ENCODE measurements at regions not wholly inside any gene's neighbourhood (a gene's known extent, or its start where the extent isn't known, plus 50 kb on each side); places are given as distances from the start of the nearest gene placed in this dataset.

DNA sequence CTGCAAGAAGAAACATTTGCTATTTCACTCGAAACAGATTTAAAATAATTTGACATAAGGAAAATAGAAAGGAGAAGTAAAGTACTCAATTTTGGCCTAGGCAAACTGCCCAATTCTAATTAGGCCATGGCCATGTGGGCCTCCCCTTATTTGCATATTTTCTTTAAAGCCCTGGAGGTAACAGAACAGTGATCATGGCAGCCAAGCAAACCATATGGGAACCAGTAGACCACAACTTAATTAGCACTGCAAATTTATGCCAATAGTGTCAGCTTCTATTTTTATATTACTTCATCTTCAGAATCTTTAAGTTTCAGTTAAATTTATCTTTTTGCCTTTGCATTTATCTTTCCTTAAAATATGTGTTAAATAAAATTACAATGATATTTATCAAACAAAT is 63.3 kb upstream of the THSD7A start:
- peak; percentile 97 for DNase-seq

DNA sequence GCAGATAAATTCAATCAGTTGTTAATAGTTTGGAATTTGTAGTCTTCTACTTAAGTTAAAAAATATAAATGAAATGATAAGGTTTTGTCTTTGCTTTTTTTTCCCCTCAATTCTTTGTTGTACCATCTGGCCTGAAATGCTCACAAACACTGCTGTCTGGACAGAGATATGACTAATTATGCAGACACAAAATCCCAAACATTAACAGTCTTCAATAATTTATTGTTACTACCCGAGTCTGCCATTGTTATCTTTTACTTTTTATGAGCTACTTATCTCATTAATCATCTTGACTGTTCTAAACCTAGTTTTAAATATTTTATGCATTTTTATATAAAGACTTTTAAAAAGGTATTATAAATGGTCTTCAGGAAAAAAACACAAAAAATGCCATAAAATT is 64.7 kb upstream of the THSD7A start:
- peak; percentile 74 for DNase-seq

DNA sequence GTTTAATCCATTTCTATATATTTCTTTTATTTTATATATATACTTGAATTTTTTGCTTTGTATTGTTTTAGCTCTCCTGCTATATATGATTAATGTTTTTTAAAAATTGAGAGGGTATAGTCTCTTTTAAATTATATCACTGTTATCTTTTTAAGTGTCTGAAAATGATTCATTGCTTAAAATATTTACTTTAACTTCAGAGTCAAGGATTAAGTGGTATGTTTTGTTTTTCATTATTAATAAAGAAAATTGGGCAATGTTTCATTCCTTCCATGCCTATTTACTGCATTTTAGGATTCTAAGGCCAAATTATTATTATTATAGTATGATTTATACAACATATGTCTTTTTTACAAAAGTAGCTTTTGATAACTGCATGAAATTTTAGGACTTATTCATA is 67.2 kb upstream of the THSD7A start:
- DNase-seq = no peak

DNA sequence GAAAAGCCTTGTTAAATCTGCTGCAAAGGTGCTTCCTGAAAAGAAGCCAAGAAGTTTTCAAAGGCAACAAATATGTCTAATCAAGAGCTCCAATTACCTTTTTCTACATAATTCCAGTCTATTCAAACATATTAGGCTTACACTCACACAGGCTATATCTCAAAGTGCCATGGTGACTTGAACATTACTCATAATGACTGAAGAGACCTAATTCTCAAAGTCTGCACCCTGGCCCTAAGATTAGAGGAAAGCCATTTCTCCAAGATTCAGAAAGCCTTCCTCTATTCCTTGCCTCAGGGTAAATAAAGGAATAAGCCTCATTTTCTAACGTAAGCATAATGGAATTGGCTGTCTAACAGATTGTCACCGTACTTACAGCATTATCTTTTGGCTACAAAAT is 78.3 kb upstream of the THSD7A start:
- DNase-seq = no peak

DNA sequence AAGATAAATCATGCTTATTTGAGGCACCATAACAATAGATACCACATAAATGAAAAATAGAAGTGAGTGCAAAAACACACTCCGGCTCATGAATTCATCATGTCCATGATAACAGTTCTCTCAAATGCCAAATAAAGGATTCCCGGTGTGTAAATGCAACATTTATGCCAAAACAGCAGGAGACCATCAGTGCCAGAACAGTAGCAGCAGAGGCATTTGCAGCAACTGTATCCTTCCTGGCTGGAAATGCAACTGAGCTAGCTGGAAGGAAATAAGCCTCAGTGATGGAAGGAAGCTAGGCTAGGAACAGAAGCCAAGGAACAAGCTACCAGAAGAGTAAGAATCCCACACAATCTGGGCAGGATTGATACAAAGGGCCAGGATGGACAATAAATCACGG is 79.9 kb upstream of the THSD7A start:
- peak; percentile 73 for DNase-seq

DNA sequence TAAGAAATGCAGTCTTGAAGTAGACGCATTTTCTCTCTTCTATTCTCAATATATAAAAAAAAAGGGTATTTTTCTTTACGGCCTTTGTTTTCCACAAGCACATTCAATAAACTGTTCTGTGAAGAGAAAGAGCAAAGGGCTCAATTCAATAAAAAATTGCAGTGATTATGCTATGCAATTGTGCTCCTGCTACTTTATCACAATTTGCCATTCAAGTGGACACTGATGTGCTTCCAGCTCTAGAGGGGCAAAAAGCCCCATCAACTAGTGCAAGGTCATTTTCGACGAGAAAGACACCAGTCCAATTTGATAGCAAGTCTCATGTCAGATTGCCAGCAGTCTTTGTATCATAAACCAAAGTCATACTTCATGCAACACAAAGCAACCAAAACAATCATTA is 82.6 kb upstream of the THSD7A start:
- no peak for DNase-seq

DNA sequence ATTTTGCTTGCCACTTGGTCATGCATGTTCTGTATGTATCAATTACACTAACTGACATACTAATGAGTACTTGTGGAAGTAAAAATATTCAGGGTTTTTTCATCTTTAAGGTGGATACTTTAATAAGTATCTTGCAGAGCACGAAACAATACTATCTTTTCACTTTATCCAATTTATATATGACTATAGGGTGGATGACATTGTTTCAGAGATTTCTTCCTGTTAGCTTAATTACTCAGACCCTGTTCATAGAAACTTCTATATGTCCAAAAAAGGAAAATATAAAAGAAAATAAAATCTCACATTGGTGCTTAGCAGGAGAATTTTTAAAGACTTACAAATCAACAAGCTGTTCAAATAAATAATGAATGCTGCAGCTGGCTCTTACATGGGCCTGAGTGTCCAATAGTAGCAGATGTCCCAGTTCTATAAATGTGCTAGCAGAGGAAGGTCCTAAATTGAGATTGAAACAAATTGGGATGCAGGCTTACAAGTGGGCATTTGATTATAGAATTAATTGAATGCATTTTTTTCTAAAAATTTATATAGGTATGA is 91.5 kb upstream of the THSD7A start:
- peak; percentile 53 for DNase-seq

DNA sequence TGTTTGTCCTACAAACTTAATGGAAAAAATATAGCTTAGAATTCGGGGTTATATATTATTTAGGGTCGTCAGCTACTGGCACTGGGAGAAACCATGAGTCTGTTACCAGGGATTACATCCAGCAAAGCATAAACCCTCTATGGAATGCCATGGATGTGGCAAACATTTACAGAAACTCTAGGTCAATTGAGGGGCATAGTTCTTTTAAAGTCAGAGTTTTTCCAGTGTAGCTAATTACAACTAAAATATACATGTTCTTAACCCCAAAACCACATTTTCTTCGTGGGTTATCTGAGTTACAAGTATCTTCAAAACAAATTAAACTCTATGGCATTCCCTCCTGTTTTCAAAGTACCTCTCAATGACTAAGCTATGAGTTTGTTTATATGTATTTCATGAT is 99.3 kb upstream of the THSD7A start:
- DNase-seq = no peak

DNA sequence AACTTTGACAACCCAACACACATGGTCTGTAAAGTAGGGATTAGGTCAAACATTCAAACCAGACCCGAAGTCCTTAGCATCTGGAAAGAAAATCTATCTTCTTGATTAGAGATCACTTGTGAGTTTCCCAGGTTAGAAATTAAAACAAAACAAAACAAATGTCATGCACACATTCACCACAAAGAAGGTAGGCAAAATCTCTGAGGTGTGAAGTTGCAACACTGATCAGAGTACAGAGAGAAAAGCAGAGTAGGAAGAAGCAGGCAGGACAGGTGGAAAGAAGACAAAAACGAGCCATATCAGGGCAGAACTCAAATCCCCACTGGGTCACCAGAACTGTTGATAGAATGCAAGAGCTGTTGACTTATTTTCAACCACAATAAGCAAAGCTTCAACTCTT is 102.8 kb upstream of the THSD7A start:
- no peak for DNase-seq

DNA sequence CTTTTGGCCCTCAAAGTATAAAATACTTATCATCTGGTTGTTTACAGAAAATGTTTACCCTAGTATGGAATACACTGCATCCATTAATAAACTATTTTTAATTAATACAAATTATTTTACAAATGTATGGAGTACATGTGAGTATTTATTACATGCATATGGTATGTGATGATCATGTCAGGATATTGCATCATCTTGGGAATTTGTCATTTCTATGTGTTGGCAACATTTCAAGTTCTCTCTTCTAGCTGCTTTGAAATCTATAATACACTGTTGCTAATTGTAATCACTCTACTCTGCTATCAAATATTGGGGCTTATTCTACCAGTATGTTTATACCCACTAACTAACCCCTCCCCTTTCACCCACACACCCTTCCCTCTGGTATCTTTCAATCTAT is 103.9 kb upstream of the THSD7A start:
- no peak for DNase-seq

DNA sequence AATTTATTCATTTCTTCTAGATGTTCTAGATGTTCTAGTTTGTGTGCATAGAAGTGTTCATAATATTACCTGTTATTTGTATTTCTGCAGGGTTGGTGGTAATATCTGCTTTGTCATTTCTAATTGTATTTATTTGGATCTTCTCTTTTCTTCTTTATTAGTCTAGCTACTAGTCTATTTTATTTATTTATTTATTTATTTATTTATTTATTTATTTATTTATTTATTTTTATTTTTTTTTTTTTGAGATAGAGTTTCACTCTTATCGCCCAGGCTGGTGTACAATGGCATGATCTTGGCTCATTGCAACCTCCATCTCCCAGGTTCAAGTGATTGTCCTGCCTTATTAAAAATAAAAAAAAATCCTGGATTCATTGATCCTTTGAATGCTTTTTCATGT is 114.8 kb upstream of the THSD7A start:
- no peak for DNase-seq

DNA sequence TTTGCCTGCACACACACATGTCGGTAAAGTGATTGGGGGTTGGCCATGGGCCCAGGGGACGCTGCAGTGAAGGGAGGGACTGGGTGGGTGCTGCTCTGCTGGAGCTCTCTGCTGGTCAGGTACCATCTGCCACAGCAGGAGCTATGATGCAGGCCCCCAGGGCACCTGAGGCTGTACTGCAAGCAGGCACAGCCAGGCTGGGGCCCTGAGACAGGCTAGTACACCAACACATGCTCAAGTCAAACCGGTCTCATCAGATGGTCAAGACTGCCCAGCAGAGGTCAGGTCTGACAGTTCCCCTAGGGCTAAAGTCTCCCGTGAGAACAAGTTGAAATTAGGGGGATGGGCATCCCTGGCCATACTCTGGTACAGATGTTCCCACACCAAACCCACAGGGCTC is 118.3 kb upstream of the THSD7A start:
- DNase-seq = no peak

DNA sequence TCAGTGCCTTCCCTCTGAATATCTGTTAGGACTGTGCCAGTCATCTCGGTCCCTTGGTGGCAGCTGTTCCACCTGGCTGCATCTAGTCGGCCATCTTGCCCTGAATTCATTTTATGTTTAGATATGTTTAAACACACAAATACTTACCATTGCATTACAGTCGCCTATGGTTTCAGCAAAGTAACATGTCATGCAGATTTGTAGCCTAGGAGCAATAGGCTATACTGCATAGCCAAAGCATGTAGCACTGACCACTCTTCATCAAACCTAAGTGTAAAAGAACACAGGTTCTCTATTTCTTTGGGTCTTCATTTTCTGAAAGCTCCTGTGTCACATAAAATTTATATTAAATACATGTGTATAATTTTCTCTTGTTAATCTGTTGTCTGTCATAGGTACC is 118.9 kb upstream of the THSD7A start:
- no peak for DNase-seq

DNA sequence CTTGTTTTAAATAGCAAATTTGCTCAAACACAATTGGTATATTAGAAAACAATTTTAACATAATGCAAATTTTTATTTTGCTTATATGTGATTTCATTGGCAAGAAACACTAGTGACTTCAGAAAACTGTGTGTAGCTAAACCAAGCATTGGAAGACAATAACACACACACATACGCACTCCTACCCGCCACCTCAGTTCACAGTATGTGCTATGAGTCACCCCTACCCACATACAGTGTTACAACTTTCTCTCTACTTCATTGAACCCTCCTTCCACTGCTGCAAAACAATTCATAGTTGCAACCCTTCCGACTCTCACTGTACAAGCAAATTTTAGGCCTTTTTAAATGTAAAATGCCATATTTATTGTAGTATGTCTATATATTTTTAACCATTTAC is 119.9 kb upstream of the THSD7A start:
- DNase-seq = no peak

DNA sequence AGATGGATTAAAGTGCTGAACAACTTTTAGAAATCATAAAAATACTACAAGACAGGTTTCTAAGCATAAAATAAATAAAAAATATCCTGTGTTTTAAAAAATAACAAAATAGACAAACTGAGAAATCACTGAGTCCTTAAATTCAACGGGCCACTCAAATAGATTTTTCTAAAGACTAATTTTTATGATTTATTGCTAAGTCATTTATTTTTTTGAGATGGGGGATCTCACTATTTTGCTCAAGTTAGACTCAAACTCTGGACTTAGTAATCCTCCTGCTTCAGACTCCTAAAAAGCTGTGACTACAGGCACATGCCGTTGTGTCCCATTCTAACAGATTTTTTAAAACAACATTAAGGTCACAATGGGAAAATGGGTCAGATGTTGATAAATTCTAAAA is 121.0 kb upstream of the THSD7A start:
- DNase-seq = no peak

DNA sequence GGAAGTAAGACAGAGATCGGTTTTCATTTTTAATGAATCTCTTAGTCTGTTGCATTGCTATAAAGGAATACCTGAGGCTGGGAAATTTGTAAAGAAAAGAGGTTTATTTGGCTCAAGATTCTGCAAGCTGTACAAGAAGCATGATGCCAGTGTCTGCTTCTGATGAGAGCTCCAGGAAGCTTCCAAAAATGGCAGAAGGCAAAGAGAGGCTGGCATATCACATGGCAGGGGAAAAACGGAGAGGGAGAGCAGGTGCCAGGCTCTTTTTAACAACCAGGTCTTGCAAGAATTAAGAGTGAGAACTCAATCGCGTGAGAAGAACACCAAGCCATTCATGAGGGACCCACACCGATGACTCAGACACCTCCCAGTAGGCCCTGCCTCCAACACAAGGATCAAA is 125.0 kb upstream of the THSD7A start:
- DNase-seq = no peak

DNA sequence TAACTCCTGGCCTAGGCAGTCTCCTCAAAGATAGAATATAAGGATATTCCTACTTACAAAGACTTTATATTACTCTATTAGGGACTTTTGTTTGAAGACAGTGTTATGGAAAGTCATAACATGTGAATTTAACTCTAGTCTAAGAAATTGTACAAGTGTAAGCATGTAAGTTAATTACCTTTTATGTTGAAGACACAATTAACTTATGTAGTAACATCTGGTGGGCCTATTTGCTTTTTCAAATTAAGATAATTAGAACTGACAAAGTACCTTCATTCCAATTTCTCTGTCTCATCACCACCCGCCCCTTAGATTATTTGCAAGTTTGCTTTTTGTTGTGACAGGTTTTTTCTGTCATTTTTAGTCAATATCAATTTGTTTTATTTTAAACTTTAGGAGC is 126.0 kb upstream of the THSD7A start:
- no peak for DNase-seq

DNA sequence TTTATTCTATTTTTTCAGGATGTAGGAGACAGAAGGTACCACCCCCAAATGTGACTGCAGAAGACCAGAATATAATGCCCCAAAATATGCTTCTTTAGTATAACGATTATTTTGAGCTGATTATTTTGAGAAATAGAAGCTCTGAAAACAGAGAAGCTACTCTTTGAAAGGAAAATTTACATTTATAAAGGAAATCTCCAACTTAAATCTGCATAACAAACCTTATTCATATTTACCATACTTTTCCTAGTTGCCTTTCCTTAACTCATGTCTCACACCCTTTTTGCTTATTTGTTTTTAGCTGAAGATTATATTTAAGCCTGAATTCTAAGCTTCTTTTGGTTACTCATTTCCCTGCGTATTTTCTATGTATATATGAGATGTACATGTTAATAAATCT is 127.1 kb upstream of the THSD7A start:
- DNase-seq = no peak

DNA sequence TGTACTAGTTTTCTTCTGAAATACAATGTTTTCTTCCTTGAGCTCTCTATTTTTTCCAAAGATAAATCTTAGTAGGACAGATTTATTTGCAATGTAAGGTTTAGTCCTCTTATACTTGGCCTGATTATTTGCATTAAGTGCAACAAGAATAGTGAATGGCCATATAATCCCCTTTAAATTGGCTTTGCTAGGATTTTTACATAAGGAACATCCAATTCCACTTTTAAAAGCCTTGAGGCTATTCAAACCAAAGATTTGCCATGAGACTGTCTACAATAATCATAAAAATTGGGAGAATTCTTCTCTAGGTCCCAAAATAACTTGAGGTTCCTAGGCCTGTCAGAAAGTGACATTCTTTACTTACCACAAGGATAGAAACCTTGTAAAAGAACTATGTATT is 128.6 kb upstream of the THSD7A start:
- DNase-seq = no peak

DNA sequence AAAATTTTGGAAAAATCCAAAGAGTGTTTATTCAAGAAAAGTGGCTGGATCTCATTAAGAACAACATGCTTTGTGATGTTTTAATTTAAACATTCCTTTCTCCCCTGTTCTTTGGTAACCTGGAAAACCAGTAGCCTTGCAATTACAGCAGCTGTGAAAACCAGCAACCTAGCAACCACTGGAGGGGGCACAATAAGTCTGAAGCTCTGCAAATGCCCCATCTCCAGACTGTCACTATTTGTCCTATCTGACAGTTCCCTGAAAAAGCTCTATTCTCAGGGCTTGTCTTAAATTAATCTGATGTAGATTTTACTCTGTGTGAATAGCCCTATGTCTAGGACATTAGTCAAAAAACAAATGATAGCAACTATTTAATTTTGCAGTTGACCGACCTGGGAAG is 137.6 kb upstream of the THSD7A start:
- DNase-seq = no peak

DNA sequence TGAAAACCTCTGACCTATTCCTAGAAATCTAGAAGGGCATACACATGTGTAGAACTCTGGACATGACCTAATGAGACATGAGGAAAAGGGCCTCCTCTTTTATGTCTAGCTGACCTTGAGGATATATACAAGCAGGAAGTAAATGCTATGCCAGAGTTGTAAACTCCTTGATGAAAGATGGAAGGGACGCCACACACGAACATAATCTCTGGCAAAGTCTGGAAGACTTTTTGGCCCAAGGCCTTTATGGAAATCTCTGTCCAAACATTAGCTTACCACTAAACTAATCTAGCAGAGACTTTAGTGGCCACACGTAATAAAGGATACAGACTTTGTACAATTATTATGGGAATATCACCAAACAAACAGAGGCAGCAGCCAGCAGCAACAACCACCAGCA is 138.1 kb upstream of the THSD7A start:
- DNase-seq = no peak

DNA sequence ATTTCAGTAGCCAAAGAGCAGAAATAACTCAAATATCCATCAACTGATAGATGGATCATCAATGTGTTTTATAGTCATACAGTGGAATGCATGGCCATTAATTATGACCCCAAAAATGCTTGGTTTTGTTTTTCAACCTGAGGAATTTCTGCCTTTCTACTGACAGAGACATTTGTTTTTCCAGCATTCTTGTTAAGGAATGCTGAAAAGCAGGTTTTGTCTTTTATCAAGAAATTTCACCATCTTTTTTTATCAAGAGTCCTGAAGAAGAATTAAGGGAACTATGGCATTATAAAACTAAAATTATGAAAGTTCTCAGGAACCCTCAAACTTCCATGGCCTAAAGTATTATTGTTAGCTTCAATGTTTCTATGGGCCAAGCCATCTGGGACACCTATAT is 153.4 kb upstream of the THSD7A start:
- DNase-seq = no peak

DNA sequence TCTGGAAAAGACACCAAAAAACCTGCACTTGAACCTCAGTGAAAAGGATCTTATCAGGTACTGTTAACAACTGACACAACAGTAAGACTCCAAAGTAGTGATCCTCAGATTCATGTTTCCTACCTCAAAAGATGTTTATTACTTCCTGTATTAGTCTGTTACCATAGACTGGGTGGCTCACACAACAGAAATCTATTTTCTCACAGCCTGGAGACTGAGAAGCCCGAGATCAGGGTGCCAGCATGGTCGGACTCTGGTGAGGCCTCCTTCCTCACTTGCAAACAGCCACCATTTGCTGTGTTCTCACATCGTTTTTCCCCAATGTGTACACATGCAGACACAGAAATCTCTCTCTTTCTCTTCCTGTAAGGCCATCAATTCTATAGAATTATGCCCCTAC is 154.0 kb upstream of the THSD7A start:
- DNase-seq = no peak

DNA sequence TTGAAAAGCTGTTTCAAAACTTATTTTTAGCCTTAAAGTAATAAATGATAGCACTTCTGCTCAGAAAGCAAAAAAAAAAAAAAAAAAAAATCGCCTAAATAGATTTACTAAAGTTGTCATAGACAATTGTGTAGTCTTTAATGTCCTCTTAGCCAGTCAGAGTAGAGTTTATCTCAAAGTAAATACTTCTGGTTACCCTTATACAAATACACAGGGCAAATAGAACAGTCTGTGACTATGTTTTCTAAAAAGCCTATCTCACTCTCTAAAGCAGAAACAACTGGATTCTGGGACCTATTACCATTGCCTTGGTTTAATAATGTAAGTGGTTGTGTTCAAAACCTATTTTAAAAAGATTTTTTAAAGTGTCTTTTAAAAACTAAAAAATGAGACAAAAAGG is 156.2 kb upstream of the THSD7A start:
- DNase-seq = no peak

DNA sequence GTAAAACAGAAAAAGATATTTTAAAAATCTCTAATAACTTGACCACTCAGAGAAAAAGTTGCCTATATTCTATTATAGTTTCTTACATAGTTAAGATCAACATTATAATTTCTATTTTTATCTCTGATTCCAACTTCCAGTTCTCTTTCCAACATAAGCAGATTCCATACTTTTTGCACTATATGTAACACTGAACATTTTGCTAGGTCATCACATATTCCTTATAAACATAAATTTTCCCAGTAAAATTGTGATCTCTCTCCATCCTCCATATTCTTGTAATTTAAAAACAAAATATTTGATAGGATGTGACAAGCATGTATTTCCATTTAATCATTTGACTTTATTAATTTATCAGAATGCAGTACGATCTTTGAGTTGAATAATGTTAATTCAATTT is 170.4 kb upstream of the THSD7A start:
- DNase-seq = no peak

DNA sequence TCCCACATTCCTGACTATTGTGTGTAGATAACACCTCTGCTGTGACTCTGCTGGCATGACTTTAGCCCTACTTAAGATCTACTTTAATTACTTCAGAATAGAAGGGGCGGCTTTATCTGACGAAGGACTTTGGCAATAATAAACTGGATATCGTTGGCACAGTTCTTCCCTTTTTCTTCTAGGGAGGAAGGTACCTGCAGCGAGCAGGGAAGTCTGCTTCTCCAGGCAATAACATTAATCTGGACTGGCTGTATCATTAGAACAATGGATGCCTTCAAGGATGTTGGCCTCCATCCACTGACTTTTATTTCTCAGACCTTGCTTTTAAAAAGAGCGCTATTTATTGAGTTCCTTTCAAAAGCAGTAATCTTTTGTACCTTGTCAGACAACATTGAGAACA is 172.6 kb upstream of the THSD7A start:
- no peak for DNase-seq

Measured in NCI-H446 treated with DMSO at 0.1 percent for 48 hours (cell line).